ENCODE measurements at regions not wholly inside any gene's neighbourhood (a gene's known extent, or its start where the extent isn't known, plus 50 kb on each side); places are given as distances from the start of the nearest gene placed in this dataset.
A peak's percentile ranks its signal among the peaks of the same experiment; 100 is the strongest.

DNA sequence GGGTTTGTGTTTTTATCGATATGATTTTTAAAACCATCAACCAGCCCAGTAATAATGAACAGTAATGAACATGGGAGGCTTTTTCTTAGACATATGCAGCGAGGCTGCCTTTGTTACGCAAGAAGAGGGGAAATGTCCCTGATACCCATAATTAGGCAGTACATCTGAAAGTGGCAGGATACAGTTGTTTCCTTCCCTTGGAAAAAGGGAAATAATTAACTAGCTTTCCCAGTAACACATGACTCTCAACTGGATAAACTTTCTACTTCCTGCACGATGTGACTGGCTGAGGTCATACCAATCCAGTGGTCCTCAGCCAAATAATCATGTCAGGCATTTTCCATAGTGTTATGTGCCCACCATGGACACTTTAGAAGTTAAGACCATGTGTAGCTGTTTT lies 431.6 kb upstream of the C9orf72 start:
- intact Hi-C loops (cut with micrococcal nuclease), result no loop called here
- Histone ChIP-seq H2BK15ac (ENCODE audit: low read depth, low read length) (no peak overlapping the region), H4K91ac (ENCODE audit: insufficient read depth, low read depth, low read length) (no peak overlapping the region), H3K4me3 (ENCODE audit: insufficient read depth, low read depth, low read length) (no peak overlapping the region), H3K9ac (ENCODE audit: low read depth, low read length) (no peak overlapping the region), H3K4me2 (ENCODE audit: low read depth, low read length) (no peak overlapping the region), H3K56ac (ENCODE audit: extremely low read depth, insufficient read depth, low read length) (no peak overlapping the region), H3K4ac (ENCODE audit: low read depth, low read length) (no peak overlapping the region), H3K4me1 (ENCODE audit: control insufficient read depth, insufficient read depth, low read length) (no peaks in the 10 kb centered on the region), H3K79me1 (ENCODE audit: low read depth in 1 of 2, low read length in 2 of 2) (no peaks in the 10 kb centered on the region), H2BK5ac (ENCODE audit: low read depth, low read length, poor library complexity, severe bottlenecking) (no peak overlapping the region), H3K9me3 (ENCODE audit: control insufficient read depth, insufficient read depth, low read length) (no peaks in the 10 kb centered on the region), H3K23ac (ENCODE audit: low read depth, low read length) (no peak overlapping the region), H2BK120ac (ENCODE audit: low read depth, low read length) (no peak overlapping the region), H4K5ac (ENCODE audit: low read depth, low read length) (no peak overlapping the region), H2AFZ (replicated peaks; ENCODE audit: low read length, poor library complexity) (no peak overlapping the region), H3K27me3 (ENCODE audit: control insufficient read depth, insufficient read depth, low read length) (no peaks in the 10 kb centered on the region), H4K8ac (ENCODE audit: low read depth in 2 of 2, low read length in 2 of 2) (no peak overlapping the region), H3K18ac (ENCODE audit: low read depth, low read length) (no peak overlapping the region), H4K20me1 (ENCODE audit: insufficient read depth, low read length) (no peaks in the 10 kb centered on the region), H2AK5ac (ENCODE audit: low read depth, low read length) (no peak overlapping the region), H2BK20ac (ENCODE audit: low read depth, low read length) (no peak overlapping the region), H3K14ac (replicated peaks; ENCODE audit: low read depth, low read length) (no peak overlapping the region), H3K36me3 (ENCODE audit: control insufficient read depth, insufficient read depth, low read length) (no peaks in the 10 kb centered on the region), H2AK9ac (replicated peaks; ENCODE audit: low read depth, low read length, poor library complexity) (no peak overlapping the region), H3K9me1 (ENCODE audit: insufficient read depth, low read length) (no peaks in the 10 kb centered on the region), H3K27ac (ENCODE audit: insufficient read depth, low read length) (no peak overlapping the region)
- BruUV-seq (replicated peaks), result no TSS peak
- dilution Hi-C loops (cut with HindIII; ENCODE audit: low sequenced_read_pairs, unreplicated experiment), result no loop called here
- no CpG with 5 or more reads among the region's 4 CpGs for WGBS, 2 experiments (ENCODE audit: extremely low coverage in 2 of 2, insufficient read length in 1 of 2)
- no peak for TF ChIP-seq RFX5 (IDR thresholded peaks at IDR 0.05; ENCODE audit: low read depth, low read length)
- TF ChIP-seq, protein P1, sequence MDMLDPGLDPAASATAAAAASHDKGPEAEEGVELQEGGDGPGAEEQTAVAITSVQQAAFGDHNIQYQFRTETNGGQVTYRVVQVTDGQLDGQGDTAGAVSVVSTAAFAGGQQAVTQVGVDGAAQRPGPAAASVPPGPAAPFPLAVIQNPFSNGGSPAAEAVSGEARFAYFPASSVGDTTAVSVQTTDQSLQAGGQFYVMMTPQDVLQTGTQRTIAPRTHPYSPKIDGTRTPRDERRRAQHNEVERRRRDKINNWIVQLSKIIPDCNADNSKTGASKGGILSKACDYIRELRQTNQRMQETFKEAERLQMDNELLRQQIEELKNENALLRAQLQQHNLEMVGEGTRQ (IDR thresholded peaks at IDR 0.05; ENCODE audit: low read depth, low read length), result no peak
- TF ChIP-seq, protein P2, sequence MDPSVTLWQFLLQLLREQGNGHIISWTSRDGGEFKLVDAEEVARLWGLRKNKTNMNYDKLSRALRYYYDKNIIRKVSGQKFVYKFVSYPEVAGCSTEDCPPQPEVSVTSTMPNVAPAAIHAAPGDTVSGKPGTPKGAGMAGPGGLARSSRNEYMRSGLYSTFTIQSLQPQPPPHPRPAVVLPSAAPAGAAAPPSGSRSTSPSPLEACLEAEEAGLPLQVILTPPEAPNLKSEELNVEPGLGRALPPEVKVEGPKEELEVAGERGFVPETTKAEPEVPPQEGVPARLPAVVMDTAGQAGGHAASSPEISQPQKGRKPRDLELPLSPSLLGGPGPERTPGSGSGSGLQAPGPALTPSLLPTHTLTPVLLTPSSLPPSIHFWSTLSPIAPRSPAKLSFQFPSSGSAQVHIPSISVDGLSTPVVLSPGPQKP (IDR thresholded peaks at IDR 0.05; ENCODE audit: borderline replicate concordance, low read depth, low read length), result no peak
- TF ChIP-seq FOS (IDR thresholded peaks at IDR 0.05; ENCODE audit: low read depth, low read length), result no peak
- no peak for TF ChIP-seq RAD21 (IDR thresholded peaks at IDR 0.05; ENCODE audit: low read length)
- TF ChIP-seq MAFK (IDR thresholded peaks at IDR 0.05; ENCODE audit: low read depth, low read length), result no peak
- peak; percentile 36 for TF ChIP-seq CEBPB (IDR thresholded peaks at IDR 0.05; ENCODE audit: low read depth, low read length)
- TF ChIP-seq RCOR1 (IDR thresholded peaks at IDR 0.05; ENCODE audit: insufficient replicate concordance, low read length), result no peak
- TF ChIP-seq BHLHE40 (IDR thresholded peaks at IDR 0.05; ENCODE audit: low read depth, low read length), result no peak
- ChIA-PET POLR2A (ENCODE audit: unreplicated experiment) (no interaction called here), CTCF (no interaction called here)
- ATAC-seq (ENCODE audit: low read depth) (no peak), DNase-seq (no peak)
- in situ Hi-C loops (cut with MboI; ENCODE audit: low sequenced_read_pairs), result loop anchor here (10.0 kb wide), 1 partner anchor 60 kb away; no protein-coding TSS in a partner anchor
